ENCODE measurements at regions not wholly inside any gene's neighbourhood (a gene's known extent, or its start where the extent isn't known, plus 50 kb on each side); places are given as distances from the start of the nearest gene placed in this dataset.

- TF ChIP-seq, protein P1, sequence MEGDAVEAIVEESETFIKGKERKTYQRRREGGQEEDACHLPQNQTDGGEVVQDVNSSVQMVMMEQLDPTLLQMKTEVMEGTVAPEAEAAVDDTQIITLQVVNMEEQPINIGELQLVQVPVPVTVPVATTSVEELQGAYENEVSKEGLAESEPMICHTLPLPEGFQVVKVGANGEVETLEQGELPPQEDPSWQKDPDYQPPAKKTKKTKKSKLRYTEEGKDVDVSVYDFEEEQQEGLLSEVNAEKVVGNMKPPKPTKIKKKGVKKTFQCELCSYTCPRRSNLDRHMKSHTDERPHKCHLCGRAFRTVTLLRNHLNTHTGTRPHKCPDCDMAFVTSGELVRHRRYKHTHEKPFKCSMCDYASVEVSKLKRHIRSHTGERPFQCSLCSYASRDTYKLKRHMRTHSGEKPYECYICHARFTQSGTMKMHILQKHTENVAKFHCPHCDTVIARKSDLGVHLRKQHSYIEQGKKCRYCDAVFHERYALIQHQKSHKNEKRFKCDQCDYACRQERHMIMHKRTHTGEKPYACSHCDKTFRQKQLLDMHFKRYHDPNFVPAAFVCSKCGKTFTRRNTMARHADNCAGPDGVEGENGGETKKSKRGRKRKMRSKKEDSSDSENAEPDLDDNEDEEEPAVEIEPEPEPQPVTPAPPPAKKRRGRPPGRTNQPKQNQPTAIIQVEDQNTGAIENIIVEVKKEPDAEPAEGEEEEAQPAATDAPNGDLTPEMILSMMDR (IDR thresholded peaks at IDR 0.05; ENCODE audit: control extremely low read depth in 1 of 3, insufficient read depth in 1 of 3, low read depth in 1 of 3, low read length in 3 of 3), result no peak
- no peak for TF ChIP-seq KDM5A (IDR thresholded peaks at IDR 0.05; ENCODE audit: low read length)
- no peak for TF ChIP-seq GABPA (IDR thresholded peaks at IDR 0.05; ENCODE audit: borderline replicate concordance, insufficient read depth, low read length)
- TF ChIP-seq YY1 (IDR thresholded peaks at IDR 0.05; ENCODE audit: low read depth, low read length), result no peak
- no peak for TF ChIP-seq TAF1 (IDR thresholded peaks at IDR 0.05; ENCODE audit: low read depth, low read length)
- TF ChIP-seq EZH2 (IDR thresholded peaks at IDR 0.05; ENCODE audit: low read depth, low read length, severe bottlenecking), result no peak
- TF ChIP-seq POU5F1 (IDR thresholded peaks at IDR 0.05; ENCODE audit: low read depth, low read length), result no peak
- TF ChIP-seq CREB1 (IDR thresholded peaks at IDR 0.05), result no peak
These were observed 65.4 kb upstream of the GLS start (continued) for GRCh38 chr2:190815226-190815625.
